ENCODE measurements at regions not wholly inside any gene's neighbourhood (a gene's known extent, or its start where the extent isn't known, plus 50 kb on each side); places are given as distances from the start of the nearest gene placed in this dataset.
"Not testable (repeated sequence)": the region's sequence is repeated elsewhere in the genome, so short reads cannot be mapped to it uniquely, and the experiment has no call there.

- DNase-seq, result no peak
Measured at GRCh38 chr9:115411993-115412452, 294.1 kb upstream of the TNC start.

GRCh38 chr9:115412656-115413055, 294.7 kb upstream of the TNC start:
- no peak for DNase-seq

GRCh38 chr9:115413304-115413703, 295.3 kb upstream of the TNC start:
- DNase-seq, result no peak

GRCh38 chr9:115413766-115414382, 295.9 kb upstream of the TNC start:
- no peak for DNase-seq

- no peak for DNase-seq
Measured at GRCh38 chr9:115414561-115414960, 296.6 kb upstream of the TNC start.

GRCh38 chr9:115415450-115415849, 297.5 kb upstream of the TNC start:
- DNase-seq, result no peak

GRCh38 chr9:115416299-115416698, 298.3 kb upstream of the TNC start:
- no peak for DNase-seq

- not testable (repeated sequence) for DNase-seq
Measured at GRCh38 chr9:115418181-115418580, 300.2 kb upstream of the TNC start.

- no peak for DNase-seq
Measured at GRCh38 chr9:115422932-115423440, 305.0 kb upstream of the TNC start.

- DNase-seq, result no peak
Measured at GRCh38 chr9:115423646-115424045, 305.7 kb upstream of the TNC start.

- DNase-seq, result no peak
Measured at GRCh38 chr9:115425601-115426000, 307.6 kb upstream of the TNC start.

- no peak for DNase-seq
Measured at GRCh38 chr9:115437418-115437817, 319.5 kb upstream of the TNC start.

GRCh38 chr9:115439641-115440040, 321.7 kb upstream of the TNC start:
- DNase-seq, result no peak

GRCh38 chr9:115442054-115442453, 324.1 kb upstream of the TNC start:
- DNase-seq, result no peak

- no peak for DNase-seq
Measured at GRCh38 chr9:115443890-115444289, 325.9 kb upstream of the TNC start.

GRCh38 chr9:115444959-115445358, 327.0 kb upstream of the TNC start:
- DNase-seq, result no peak

- DNase-seq, result no peak
Measured at GRCh38 chr9:115445655-115446054, 327.7 kb upstream of the TNC start.

GRCh38 chr9:115456515-115456914, 338.6 kb upstream of the TNC start:
- DNase-seq, result no peak

- no peak for DNase-seq
Measured at GRCh38 chr9:115461280-115461679, 343.3 kb upstream of the TNC start.

- no peak for DNase-seq
Measured at GRCh38 chr9:115462623-115463022, 344.7 kb upstream of the TNC start.

GRCh38 chr9:115466756-115467155, 348.8 kb upstream of the TNC start:
- no peak for DNase-seq

GRCh38 chr9:115469841-115470240, 351.9 kb upstream of the TNC start:
- no peak for DNase-seq

GRCh38 chr9:115473032-115473431, 355.1 kb upstream of the TNC start:
- not testable (repeated sequence) for DNase-seq

- DNase-seq, result no peak
Measured at GRCh38 chr9:115481769-115482168, 363.8 kb upstream of the TNC start.

- no peak for DNase-seq
Measured at GRCh38 chr9:115482747-115483146, 364.8 kb upstream of the TNC start.
